Hepatocyte (in vitro differentiated cells): ENCODE measurements at regions not wholly inside any gene's neighbourhood (a gene's known extent, or its start where the extent isn't known, plus 50 kb on each side); places are given as distances from the start of the nearest gene placed in this dataset.

ENCODE experiments used
- CTCF ChIP-seq: fragments of 200-600 bp; sonication (generic); IDR thresholded peaks from 2 replicates; pipeline ENCODE4 v1.5.1; 2016; ENCODE audit warnings: antibody characterized with exemption, mild to moderate bottlenecking; ENCODE audit not compliant: poor library complexity
- EZH2 ChIP-seq: fragments of 200-600 bp; sonication (generic); IDR thresholded peaks from 2 replicates; pipeline ENCODE4 v1.6.1; 2016; ENCODE audit warnings: antibody characterized with exemption, mild to moderate bottlenecking, borderline replicate concordance

GRCh38 chr19:29022165-29022564 is 190.8 kb downstream of the UQCRFS1 start:
- no peak for TF ChIP-seq CTCF
- TF ChIP-seq EZH2 = no peak
